Right lobe of liver (tissue), 4 donors: ENCODE measurements at regions not wholly inside any gene's neighbourhood (a gene's known extent, or its start where the extent isn't known, plus 50 kb on each side); places are given as distances from the start of the nearest gene placed in this dataset.

Experiments
- POLR2A ChIP-seq: fragments of 450-650 bp; IDR thresholded peaks from one replicate; pipeline ENCODE4 v1.6.1; 2017; ENCODE audit warnings: antibody characterized with exemption, mild to moderate bottlenecking
- TF ChIP-seq, protein P1 (sequence below), 4 donors: fragments of 200-600 bp in 3 of 4; fragments of 450-650 bp in 1 of 4; IDR thresholded peaks; one replicate each; pipeline versions ENCODE4 v1.5.1 to v1.8.0; 2016 to 2022; ENCODE audit warnings: antibody characterized with exemption in 4 of 4, mild to moderate bottlenecking in 2 of 4
- donor health status: DM: no; HTN: no; CAD: no.
- donor health status: DM: no; HTN: no; CAD: no.
- donor health status: DM: no; HTN: yes; CAD: no.

DNA sequence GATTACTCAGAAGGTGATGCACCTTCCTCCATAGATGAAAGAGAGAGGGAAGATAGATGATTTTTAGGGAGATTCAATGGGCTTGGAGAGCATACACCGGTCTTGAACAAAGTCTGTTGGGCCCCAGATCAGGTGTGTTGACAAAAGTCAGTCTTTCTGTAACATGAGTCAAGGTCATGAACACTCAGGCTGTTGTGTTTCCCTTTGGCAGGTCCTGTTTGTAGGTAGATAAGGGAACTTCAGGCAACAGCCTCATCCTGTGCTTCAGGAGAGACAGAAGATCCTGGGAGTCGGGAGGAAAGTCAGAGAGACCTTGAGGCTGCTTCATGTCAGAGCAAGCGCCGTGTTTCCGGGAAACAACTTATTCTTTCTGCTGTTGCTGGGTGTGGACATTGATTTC lies 703.1 kb downstream of the BRD1 start:
- TF ChIP-seq, protein P1, sequence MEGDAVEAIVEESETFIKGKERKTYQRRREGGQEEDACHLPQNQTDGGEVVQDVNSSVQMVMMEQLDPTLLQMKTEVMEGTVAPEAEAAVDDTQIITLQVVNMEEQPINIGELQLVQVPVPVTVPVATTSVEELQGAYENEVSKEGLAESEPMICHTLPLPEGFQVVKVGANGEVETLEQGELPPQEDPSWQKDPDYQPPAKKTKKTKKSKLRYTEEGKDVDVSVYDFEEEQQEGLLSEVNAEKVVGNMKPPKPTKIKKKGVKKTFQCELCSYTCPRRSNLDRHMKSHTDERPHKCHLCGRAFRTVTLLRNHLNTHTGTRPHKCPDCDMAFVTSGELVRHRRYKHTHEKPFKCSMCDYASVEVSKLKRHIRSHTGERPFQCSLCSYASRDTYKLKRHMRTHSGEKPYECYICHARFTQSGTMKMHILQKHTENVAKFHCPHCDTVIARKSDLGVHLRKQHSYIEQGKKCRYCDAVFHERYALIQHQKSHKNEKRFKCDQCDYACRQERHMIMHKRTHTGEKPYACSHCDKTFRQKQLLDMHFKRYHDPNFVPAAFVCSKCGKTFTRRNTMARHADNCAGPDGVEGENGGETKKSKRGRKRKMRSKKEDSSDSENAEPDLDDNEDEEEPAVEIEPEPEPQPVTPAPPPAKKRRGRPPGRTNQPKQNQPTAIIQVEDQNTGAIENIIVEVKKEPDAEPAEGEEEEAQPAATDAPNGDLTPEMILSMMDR (IDR thresholded peaks at IDR 0.05), result no peak
- TF ChIP-seq POLR2A, result no peak
